ENCODE measurements at regions not wholly inside any gene's neighbourhood (a gene's known extent, or its start where the extent isn't known, plus 50 kb on each side); places are given as distances from the start of the nearest gene placed in this dataset.

DNA sequence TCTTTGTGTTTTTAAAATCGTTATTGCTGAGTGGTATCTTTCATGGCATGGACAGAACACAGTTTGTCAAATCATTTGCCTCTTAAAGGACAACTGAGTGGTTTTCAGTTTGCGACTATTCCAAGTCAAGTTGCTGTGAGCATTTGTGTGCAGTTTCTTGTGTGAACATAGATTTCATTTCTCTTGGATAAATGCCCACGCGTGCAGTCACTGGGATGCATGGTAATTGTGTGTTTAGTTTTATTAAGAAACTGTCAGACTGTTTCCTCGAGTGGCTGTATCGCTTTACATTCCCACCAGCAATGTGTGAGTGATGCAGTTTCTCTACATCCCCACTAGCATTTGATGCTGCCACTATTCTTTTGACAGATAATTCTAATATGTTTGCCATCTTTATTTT is 154.0 kb upstream of the ARL4C start:
- no peak overlapping the region for H3K4me3 ChIP-seq (ENCODE audit: low read depth, low read length, poor library complexity, severe bottlenecking)
- no peaks in the 10 kb centered on the region for H3K36me3 ChIP-seq (ENCODE audit: insufficient read depth, low read length)
- no peak overlapping the region for H3K27ac ChIP-seq (ENCODE audit: low read depth, low read length, poor library complexity, severe bottlenecking)
- TF ChIP-seq, protein P1, sequence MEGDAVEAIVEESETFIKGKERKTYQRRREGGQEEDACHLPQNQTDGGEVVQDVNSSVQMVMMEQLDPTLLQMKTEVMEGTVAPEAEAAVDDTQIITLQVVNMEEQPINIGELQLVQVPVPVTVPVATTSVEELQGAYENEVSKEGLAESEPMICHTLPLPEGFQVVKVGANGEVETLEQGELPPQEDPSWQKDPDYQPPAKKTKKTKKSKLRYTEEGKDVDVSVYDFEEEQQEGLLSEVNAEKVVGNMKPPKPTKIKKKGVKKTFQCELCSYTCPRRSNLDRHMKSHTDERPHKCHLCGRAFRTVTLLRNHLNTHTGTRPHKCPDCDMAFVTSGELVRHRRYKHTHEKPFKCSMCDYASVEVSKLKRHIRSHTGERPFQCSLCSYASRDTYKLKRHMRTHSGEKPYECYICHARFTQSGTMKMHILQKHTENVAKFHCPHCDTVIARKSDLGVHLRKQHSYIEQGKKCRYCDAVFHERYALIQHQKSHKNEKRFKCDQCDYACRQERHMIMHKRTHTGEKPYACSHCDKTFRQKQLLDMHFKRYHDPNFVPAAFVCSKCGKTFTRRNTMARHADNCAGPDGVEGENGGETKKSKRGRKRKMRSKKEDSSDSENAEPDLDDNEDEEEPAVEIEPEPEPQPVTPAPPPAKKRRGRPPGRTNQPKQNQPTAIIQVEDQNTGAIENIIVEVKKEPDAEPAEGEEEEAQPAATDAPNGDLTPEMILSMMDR (IDR thresholded peaks at IDR 0.05; ENCODE audit: low read length) = no peak
- no peak for TF ChIP-seq EZH2 (IDR thresholded peaks at IDR 0.05; ENCODE audit: borderline replicate concordance, low read length)
- no peaks in the 10 kb centered on the region for H3K9me2 ChIP-seq (ENCODE audit: low read depth, low read length)
- H3K9me3 ChIP-seq (ENCODE audit: low read length) = no peaks in the 10 kb centered on the region
- no peak overlapping the region for H3K4me2 ChIP-seq (ENCODE audit: low read length)
- H4K20me1 ChIP-seq (ENCODE audit: insufficient read depth, low read length) = no peaks in the 10 kb centered on the region
- H3K9ac ChIP-seq (ENCODE audit: low read length) = no peak overlapping the region
- no peaks in the 10 kb centered on the region for H3F3A ChIP-seq (ENCODE audit: insufficient read depth, low read length)
- H3K79me2 ChIP-seq (ENCODE audit: insufficient read depth, low read length) = no peaks in the 10 kb centered on the region
- H3K27me3 ChIP-seq (ENCODE audit: insufficient read depth, low read length) = no peaks in the 10 kb centered on the region
- H3K4me1 ChIP-seq (ENCODE audit: insufficient read depth, low read length, severe bottlenecking) = no peaks in the 10 kb centered on the region
- no peak overlapping the region for H2AFZ ChIP-seq (ENCODE audit: low read length)

DNA sequence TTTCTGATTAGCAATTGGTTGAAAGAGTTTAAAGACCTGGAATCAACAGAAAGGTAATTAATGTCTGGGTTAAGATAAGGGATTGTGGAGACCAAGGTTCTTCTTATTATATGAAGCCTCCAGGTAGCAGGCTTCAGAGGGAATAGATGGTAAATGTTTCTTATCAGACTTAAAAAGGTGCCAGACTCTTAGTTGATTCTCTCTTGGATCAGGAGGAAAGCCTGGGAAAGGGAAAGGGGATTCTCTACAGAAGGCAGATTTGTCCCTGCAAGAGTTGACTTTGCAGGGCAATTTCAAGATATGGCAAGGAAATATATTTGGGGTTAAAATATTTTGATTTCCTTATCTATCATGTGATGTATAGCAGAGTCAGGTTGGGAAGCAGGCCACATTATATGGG is 153.1 kb upstream of the ARL4C start:
- H4K20me1 ChIP-seq (ENCODE audit: insufficient read depth, low read length) = no peaks in the 10 kb centered on the region
- no peak overlapping the region for H2AFZ ChIP-seq (ENCODE audit: low read length)
- no peaks in the 10 kb centered on the region for H3K9me3 ChIP-seq (ENCODE audit: low read length)
- no peaks in the 10 kb centered on the region for H3F3A ChIP-seq (ENCODE audit: insufficient read depth, low read length)
- TF ChIP-seq, protein P1 (IDR thresholded peaks at IDR 0.05; ENCODE audit: low read length) = no peak
- TF ChIP-seq EZH2 (IDR thresholded peaks at IDR 0.05; ENCODE audit: borderline replicate concordance, low read length) = no peak
- no peaks in the 10 kb centered on the region for H3K79me2 ChIP-seq (ENCODE audit: insufficient read depth, low read length)
- H3K36me3 ChIP-seq (ENCODE audit: insufficient read depth, low read length) = no peaks in the 10 kb centered on the region
- H3K9me2 ChIP-seq (ENCODE audit: low read depth, low read length) = no peaks in the 10 kb centered on the region
- H3K9ac ChIP-seq (ENCODE audit: low read length) = no peak overlapping the region
- H3K27me3 ChIP-seq (ENCODE audit: insufficient read depth, low read length) = no peaks in the 10 kb centered on the region
- no peak overlapping the region for H3K4me3 ChIP-seq (ENCODE audit: low read depth, low read length, poor library complexity, severe bottlenecking)
- H3K4me1 ChIP-seq (ENCODE audit: insufficient read depth, low read length, severe bottlenecking) = no peaks in the 10 kb centered on the region
- H3K27ac ChIP-seq (ENCODE audit: low read depth, low read length, poor library complexity, severe bottlenecking) = no peak overlapping the region
- no peak overlapping the region for H3K4me2 ChIP-seq (ENCODE audit: low read length)

DNA sequence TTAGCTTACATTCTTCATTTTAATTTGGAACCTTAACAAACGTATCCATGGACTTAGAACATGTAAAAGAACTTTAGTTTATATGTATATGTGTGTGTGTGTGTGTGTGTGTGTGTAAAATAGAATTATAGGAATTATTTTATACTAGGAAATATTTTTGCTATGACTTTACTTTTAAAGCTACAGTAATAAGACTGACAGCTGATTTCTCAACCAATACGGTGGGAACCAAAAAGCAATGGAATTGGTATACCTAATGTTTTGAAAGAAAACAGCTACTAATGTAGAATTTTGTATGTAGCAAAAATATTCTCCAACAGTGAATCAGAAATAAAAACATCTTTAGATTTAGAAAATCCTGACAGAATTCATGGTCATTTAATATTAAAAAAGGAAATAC is 146.5 kb upstream of the ARL4C start:
- peaks cover 3% of the 10 kb centered on the region; the same call in 1 of the 2 replicates for H3K9me3 ChIP-seq (ENCODE audit: low read length)
- no peak overlapping the region for H3K27ac ChIP-seq (ENCODE audit: low read depth, low read length, poor library complexity, severe bottlenecking)
- no peak overlapping the region for H3K9ac ChIP-seq (ENCODE audit: low read length)
- no peaks in the 10 kb centered on the region for H3F3A ChIP-seq (ENCODE audit: insufficient read depth, low read length)
- H3K79me2 ChIP-seq (ENCODE audit: insufficient read depth, low read length) = no peaks in the 10 kb centered on the region
- TF ChIP-seq, protein P1 (IDR thresholded peaks at IDR 0.05; ENCODE audit: low read length) = no peak
- TF ChIP-seq EZH2 (IDR thresholded peaks at IDR 0.05; ENCODE audit: borderline replicate concordance, low read length) = no peak
- H3K4me1 ChIP-seq (ENCODE audit: insufficient read depth, low read length, severe bottlenecking) = no peaks in the 10 kb centered on the region
- H3K9me2 ChIP-seq (ENCODE audit: low read depth, low read length) = no peaks in the 10 kb centered on the region
- no peak overlapping the region for H3K4me3 ChIP-seq (ENCODE audit: low read depth, low read length, poor library complexity, severe bottlenecking)
- H3K27me3 ChIP-seq (ENCODE audit: insufficient read depth, low read length) = no peaks in the 10 kb centered on the region
- H2AFZ ChIP-seq (ENCODE audit: low read length) = no peak overlapping the region
- H3K36me3 ChIP-seq (ENCODE audit: insufficient read depth, low read length) = no peaks in the 10 kb centered on the region
- no peaks in the 10 kb centered on the region for H4K20me1 ChIP-seq (ENCODE audit: insufficient read depth, low read length)
- H3K4me2 ChIP-seq (ENCODE audit: low read length) = no peak overlapping the region

Data from OCI-LY1 (cell line).